ENCODE measurements at regions not wholly inside any gene's neighbourhood (a gene's known extent, or its start where the extent isn't known, plus 50 kb on each side); places are given as distances from the start of the nearest gene placed in this dataset.
"Not testable (repeated sequence)": the region's sequence is repeated elsewhere in the genome, so short reads cannot be mapped to it uniquely, and the experiment has no call there.

DNA sequence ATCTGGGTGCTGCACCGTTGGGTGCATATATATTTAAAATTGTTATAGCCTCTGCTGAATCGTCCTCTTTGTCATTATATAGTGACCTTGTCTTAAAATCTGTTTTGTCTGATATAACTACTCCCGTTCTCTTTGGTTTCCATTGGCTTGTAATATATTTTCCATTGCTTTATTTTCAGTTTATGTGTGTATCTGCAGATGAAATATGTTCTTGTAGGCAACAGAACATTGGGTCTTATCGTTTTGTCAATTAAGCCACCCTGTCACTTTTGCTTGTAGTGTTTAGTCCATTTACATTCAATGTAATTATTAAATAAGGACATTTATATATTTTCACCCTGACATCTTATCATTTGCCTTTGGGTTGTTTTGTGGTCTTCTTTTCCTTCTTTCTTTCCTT lies 933.9 kb downstream of the EPHA7 start:
- DNase-seq = no peak

DNA sequence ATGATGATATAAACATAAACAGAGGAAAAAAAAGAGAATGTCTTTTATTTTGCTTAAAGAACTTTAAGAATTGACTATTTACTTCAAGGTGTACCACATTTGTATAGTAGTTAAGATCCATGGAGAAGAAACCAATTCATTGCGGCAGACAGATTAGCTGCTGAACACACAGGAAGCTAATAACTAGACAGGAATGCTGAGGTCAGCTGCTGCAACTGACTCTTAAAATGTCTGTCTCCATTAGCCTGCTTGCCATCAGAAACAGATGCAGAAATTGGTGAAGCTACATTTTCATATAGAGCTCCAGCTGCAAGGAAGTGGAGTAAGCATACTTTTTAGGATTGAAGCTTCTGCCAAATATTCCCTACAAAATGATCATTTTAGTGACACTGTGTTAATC lies 939.5 kb downstream of the EPHA7 start:
- DNase-seq = no peak

DNA sequence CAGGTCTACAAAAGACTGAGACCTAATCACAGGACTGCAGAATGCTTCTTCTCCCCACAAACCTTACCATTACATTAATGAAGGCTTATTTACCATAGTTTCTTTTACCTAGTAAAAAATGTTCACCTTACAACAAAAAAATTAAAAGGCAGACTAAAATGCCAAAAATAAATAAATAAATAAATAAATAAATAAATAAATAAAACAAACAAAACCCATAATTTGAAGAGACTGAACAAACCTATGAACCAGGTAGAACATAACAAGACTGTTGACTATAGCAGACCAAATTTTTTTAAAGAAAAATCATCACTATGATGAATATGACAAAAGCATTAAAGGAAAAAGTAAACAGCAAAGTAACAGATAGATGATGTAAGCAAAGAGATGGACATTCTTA lies 946.3 kb downstream of the EPHA7 start:
- DNase-seq = no peak

- no peak for DNase-seq
Measured at GRCh38 chr6:92469186-92469828, 950.1 kb downstream of the EPHA7 start.

DNA sequence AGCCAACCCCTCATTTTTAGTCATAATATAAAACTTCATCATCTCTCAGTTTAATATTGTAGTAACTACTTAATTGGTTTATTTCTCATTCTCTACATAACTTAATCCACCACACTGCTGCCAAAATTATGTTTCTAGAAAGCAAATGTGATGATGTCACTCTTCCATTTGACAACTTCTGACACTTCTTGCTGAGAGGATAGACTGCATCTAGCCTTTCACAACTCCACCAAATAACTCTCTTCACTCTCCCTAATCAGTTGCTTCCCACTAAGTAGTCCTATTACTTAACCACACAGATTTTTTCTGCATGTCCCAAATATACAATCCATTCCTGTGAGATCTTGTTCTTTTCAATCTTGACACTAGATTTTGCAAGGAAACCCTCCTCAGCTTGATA lies 951.3 kb downstream of the EPHA7 start:
- DNase-seq = no peak

GRCh38 chr6:92460133-92460532 lies 959.2 kb downstream of the EPHA7 start:
- no peak for DNase-seq

GRCh38 chr6:92459606-92460005 lies 959.8 kb downstream of the EPHA7 start:
- DNase-seq = no peak

GRCh38 chr6:92446052-92446451 lies 973.3 kb downstream of the EPHA7 start:
- no peak for DNase-seq

- no peak for DNase-seq
Measured at GRCh38 chr6:92433911-92434310, 985.4 kb downstream of the EPHA7 start.

DNA sequence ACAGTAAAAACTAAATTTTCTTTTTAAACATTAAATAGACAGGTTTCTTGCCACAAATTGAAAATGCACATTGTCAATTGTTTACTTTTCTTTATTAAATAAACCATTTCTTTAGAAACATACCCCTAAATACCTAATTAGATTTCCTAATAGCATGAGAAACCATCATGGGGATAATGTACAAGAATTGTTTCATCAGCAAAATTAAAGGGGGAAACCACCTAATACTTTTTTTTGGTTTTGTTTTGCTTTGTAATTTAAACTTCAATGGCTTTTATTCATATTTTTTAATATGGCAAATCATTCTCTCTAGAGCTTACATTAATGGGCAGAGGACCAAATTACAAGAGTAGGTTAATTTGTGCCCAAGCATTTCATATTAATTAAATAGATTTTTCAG lies 987.9 kb downstream of the EPHA7 start:
- DNase-seq = no peak

GRCh38 chr6:92428448-92428847 lies 990.9 kb downstream of the EPHA7 start:
- DNase-seq = no peak

DNA sequence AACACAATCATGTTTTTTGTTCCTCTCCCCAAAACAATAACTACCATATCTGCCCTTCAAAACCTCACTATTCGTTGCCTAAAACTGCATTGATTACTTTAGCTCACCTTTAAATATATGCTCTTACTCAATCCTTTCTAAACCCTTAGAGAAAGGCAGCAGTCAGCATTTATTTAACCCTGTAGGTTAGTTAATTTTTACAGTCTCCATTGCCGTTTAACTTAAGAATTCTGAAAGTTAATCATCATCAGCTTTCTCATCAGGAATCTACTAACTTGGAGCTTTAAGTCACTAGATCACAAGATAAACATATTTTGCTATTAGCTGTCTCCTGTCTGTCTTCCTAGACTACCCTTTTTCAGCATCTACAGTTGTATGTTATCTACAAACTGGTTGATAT lies 991.9 kb downstream of the EPHA7 start:
- DNase-seq = peak; percentile 48

- DNase-seq = no peak
Measured at GRCh38 chr6:92415656-92416055, 1003.7 kb downstream of the EPHA7 start.

- no peak for DNase-seq
Measured at GRCh38 chr6:92408350-92408749, 1011.0 kb downstream of the EPHA7 start.

- no peak for DNase-seq
Measured at GRCh38 chr6:92404281-92404680, 1015.1 kb downstream of the EPHA7 start.

DNA sequence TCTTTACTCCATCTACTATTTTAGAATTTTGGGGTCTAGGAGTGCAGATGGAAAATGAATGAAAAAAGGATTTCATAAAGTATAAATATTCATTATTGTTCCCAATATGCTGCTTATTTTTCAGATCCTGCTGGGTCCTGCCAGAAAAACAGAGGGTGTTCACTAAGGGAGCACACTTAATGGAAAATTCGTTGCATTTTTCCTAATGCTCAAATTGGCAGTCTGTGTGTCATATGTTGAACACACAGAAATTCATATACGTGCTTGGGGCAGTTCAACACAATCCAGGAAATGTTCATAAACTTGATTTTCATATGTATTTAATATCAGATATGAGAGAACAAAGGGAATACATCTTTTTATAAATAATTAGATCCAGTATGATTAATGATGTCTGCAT lies 1019.4 kb downstream of the EPHA7 start:
- no peak for DNase-seq

DNA sequence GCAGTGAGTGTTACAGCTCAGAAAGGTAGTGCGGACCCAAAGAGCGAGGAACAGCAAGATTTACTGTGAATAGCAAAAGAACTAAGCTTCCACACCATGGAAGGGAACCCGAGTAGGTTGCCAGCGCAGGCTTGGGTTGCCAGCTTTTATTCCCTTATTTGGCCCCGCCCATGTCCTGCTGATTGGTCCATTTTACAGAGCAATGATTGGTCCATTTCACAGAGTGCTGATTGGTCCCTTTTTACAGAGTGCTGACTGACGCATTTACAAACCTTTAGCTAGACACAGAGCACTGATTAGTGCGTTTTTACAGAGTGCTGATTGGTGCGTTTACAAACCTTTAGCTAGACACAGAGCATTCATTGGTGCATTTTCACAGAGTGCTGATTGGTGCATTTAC lies 1030.7 kb downstream of the EPHA7 start:
- DNase-seq = not testable (repeated sequence)

GRCh38 chr6:92380803-92381601 lies 1038.4 kb downstream of the EPHA7 start:
- no peak for DNase-seq

DNA sequence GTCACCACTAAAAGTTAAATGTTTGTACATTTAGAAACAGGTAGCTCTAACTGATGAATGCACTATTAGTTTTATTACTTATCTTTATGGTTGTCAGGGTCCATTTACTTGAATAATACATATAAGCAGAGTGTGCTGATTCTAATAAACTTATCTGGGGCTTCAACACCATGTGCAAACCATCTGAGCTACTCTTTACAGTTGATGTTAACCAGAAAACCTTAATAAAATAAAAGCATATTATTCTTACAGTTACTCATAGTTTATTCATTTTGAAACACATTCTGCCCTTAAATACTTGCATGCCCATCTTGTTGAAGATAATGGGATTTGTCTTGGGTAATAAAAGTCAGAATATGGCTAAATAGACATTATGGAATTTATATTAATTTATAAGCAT lies 1042.2 kb downstream of the EPHA7 start:
- DNase-seq = no peak

DNA sequence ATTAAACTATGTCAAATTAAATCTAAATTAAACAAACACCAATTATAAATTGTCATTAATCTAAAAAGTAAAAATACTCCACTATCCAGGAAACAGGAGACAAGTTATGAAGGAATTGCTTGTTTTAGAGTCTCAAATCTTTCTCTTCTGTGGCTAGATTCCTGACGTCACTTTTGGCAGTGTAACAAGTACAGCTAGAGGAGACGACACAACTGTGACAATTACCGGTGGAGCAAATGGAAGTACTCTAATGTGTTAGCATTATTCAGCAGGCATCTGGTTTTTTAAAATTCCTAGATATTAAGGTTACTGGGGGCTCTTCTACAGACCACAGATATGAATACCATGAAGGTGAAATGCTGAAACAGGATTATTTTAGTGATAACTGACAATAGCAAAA lies 1042.7 kb downstream of the EPHA7 start:
- no peak for DNase-seq

- DNase-seq = no peak
Measured at GRCh38 chr6:92371211-92372208, 1047.8 kb downstream of the EPHA7 start.

DNA sequence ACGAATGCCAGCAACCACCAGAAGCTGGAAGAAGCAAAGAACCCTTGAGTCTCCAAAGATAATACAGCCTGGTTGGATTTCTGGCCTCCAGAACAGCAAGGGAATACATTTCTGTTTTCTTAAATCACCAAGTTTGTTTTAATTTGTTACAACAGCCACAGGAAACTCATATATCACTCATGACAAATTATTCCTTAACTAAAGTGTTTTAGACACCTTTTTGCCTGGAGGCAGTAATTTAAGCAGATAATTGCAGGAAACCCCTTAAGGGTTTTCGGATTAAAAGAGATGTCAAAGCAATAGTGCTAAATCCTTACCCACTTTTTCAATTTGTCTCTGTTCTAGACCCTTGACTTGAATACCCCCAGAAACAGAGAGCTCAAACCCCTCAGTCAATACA lies 1050.0 kb downstream of the EPHA7 start:
- no peak for DNase-seq

- no peak for DNase-seq
Measured at GRCh38 chr6:92364948-92365541, 1054.3 kb downstream of the EPHA7 start.
